ENCODE measurements at regions not wholly inside any gene's neighbourhood (a gene's known extent, or its start where the extent isn't known, plus 50 kb on each side); places are given as distances from the start of the nearest gene placed in this dataset.

- Histone ChIP-seq H3K4me3 (ENCODE audit: control insufficient read depth in 1 of 7, extremely low read depth in 1 of 7, insufficient read depth in 4 of 7, low read depth in 2 of 7, low read length in 6 of 7) (no peak overlapping the region), H3K27ac (ENCODE audit: insufficient read depth in 1 of 2, low read depth in 1 of 2, low read length in 2 of 2, poor library complexity in 1 of 2, severe bottlenecking in 2 of 2) (no peak overlapping the region), H3K36me3 (ENCODE audit: control insufficient read depth in 4 of 4, insufficient read depth in 4 of 4, low read length in 3 of 4) (no peaks in the 10 kb centered on the region), H3K4me1 (ENCODE audit: control extremely low read depth in 1 of 4, control insufficient read depth in 4 of 4, insufficient read depth in 4 of 4, low read length in 3 of 4) (no peaks in the 10 kb centered on the region), H3K27me3 (replicated peaks in 2 of 5; ENCODE audit: control insufficient read depth in 4 of 5, insufficient read depth in 5 of 5, low read length in 4 of 5) (no peaks in the 10 kb centered on the region), H3K9me3 (ENCODE audit: control extremely low read depth in 1 of 5, control insufficient read depth in 4 of 5, insufficient read depth in 2 of 5, low read depth in 1 of 5, low read length in 4 of 5) (no peaks in the 10 kb centered on the region)
- CTCF ChIA-PET, result no interaction called here
- no peak for DNase-seq
- POLR2A ChIA-PET, result no interaction called here
- 100% methylated on average over 2 of the region's 2 CpGs for WGBS (ENCODE audit: insufficient coverage)
These were observed 254.1 kb upstream of the ZFHX3 start for GRCh38 chr16:73301984-73302383.

GRCh38 chr16:73299346-73299745 is 251.4 kb upstream of the ZFHX3 start:
- no peak overlapping the region for H3K27ac ChIP-seq (ENCODE audit: insufficient read depth in 1 of 2, low read depth in 1 of 2, low read length in 2 of 2, poor library complexity in 1 of 2, severe bottlenecking in 2 of 2)
- H3K4me3 ChIP-seq (ENCODE audit: control insufficient read depth in 1 of 7, extremely low read depth in 1 of 7, insufficient read depth in 4 of 7, low read depth in 2 of 7, low read length in 6 of 7), result no peak overlapping the region
- no peaks in the 10 kb centered on the region for H3K4me1 ChIP-seq (ENCODE audit: control extremely low read depth in 1 of 4, control insufficient read depth in 4 of 4, insufficient read depth in 4 of 4, low read length in 3 of 4)
- CTCF ChIA-PET, result no interaction called here
- H3K36me3 ChIP-seq (ENCODE audit: control insufficient read depth in 4 of 4, insufficient read depth in 4 of 4, low read length in 3 of 4), result no peaks in the 10 kb centered on the region
- no peak for DNase-seq
- WGBS (ENCODE audit: insufficient coverage), result 91% methylated on average over 7 of the region's 7 CpGs
- no peaks in the 10 kb centered on the region for H3K27me3 ChIP-seq (replicated peaks in 2 of 5; ENCODE audit: control insufficient read depth in 4 of 5, insufficient read depth in 5 of 5, low read length in 4 of 5)
- H3K9me3 ChIP-seq (ENCODE audit: control extremely low read depth in 1 of 5, control insufficient read depth in 4 of 5, insufficient read depth in 2 of 5, low read depth in 1 of 5, low read length in 4 of 5), result no peaks in the 10 kb centered on the region
- POLR2A ChIA-PET, result no interaction called here

- POLR2A ChIA-PET, result no interaction called here
- Histone ChIP-seq H3K4me3 (ENCODE audit: control insufficient read depth in 1 of 7, extremely low read depth in 1 of 7, insufficient read depth in 4 of 7, low read depth in 2 of 7, low read length in 6 of 7) (no peak overlapping the region), H3K4me1 (ENCODE audit: control extremely low read depth in 1 of 4, control insufficient read depth in 4 of 4, insufficient read depth in 4 of 4, low read length in 3 of 4) (no peaks in the 10 kb centered on the region), H3K9me3 (ENCODE audit: control extremely low read depth in 1 of 5, control insufficient read depth in 4 of 5, insufficient read depth in 2 of 5, low read depth in 1 of 5, low read length in 4 of 5) (no peaks in the 10 kb centered on the region), H3K27ac (ENCODE audit: insufficient read depth in 1 of 2, low read depth in 1 of 2, low read length in 2 of 2, poor library complexity in 1 of 2, severe bottlenecking in 2 of 2) (no peak overlapping the region), H3K36me3 (ENCODE audit: control insufficient read depth in 4 of 4, insufficient read depth in 4 of 4, low read length in 3 of 4) (no peaks in the 10 kb centered on the region), H3K27me3 (replicated peaks in 2 of 5; ENCODE audit: control insufficient read depth in 4 of 5, insufficient read depth in 5 of 5, low read length in 4 of 5) (no peaks in the 10 kb centered on the region)
- WGBS (ENCODE audit: insufficient coverage), result no CpG with 5 or more reads among the region's 3 CpGs
- CTCF ChIA-PET, result interaction anchor here (1.5 kb wide), 1 partner anchor 23 kb away, joined by 3 read pairs; no protein-coding TSS in a partner anchor
- no peak for DNase-seq
These were observed 250.6 kb upstream of the ZFHX3 start for GRCh38 chr16:73298562-73298961.

DNA sequence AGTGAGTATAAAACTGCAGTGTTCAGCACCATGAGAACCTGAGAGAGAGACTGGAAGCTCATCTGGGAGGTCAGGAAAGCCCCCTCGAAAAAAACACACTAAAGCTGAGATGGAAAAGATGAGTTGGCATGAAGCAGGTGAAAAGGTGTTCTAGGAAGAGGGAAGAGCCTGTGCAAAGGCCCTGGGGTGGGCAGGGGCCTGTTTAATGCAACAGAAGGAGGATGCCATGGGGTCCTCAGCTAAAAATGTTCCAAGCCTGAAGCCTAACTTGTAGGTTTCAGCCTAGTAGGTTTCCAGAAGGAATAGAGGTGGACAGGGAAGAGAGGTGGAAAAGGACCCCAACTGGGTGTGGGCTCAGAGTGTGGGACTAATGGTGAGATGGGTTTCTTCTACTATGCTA is 242.3 kb upstream of the ZFHX3 start:
- H3K27me3 ChIP-seq (replicated peaks in 2 of 5; ENCODE audit: control insufficient read depth in 4 of 5, insufficient read depth in 5 of 5, low read length in 4 of 5), result peaks cover 0 to 9% (median 0%) of the 10 kb centered on the region in 5 experiments
- no peak for DNase-seq
- ChIA-PET CTCF (no interaction called here), POLR2A (no interaction called here)
- H3K4me3 ChIP-seq (ENCODE audit: control insufficient read depth in 1 of 7, extremely low read depth in 1 of 7, insufficient read depth in 4 of 7, low read depth in 2 of 7, low read length in 6 of 7), result no peak overlapping the region
- H3K36me3 ChIP-seq (ENCODE audit: control insufficient read depth in 4 of 4, insufficient read depth in 4 of 4, low read length in 3 of 4), result no peaks in the 10 kb centered on the region
- peaks cover 0 to 1% (median 0%) of the 10 kb centered on the region in 5 experiments for H3K9me3 ChIP-seq (ENCODE audit: control extremely low read depth in 1 of 5, control insufficient read depth in 4 of 5, insufficient read depth in 2 of 5, low read depth in 1 of 5, low read length in 4 of 5)
- no peak overlapping the region for H3K27ac ChIP-seq (ENCODE audit: insufficient read depth in 1 of 2, low read depth in 1 of 2, low read length in 2 of 2, poor library complexity in 1 of 2, severe bottlenecking in 2 of 2)
- 87% methylated on average over 1 of the region's 1 CpG for WGBS (ENCODE audit: insufficient coverage)
- H3K4me1 ChIP-seq (ENCODE audit: control extremely low read depth in 1 of 4, control insufficient read depth in 4 of 4, insufficient read depth in 4 of 4, low read length in 3 of 4), result no peaks in the 10 kb centered on the region

- WGBS (ENCODE audit: insufficient coverage), result 34% methylated on average over 3 of the region's 4 CpGs
These were observed 241.3 kb upstream of the ZFHX3 start for GRCh38 chr16:73289232-73289631.

DNA sequence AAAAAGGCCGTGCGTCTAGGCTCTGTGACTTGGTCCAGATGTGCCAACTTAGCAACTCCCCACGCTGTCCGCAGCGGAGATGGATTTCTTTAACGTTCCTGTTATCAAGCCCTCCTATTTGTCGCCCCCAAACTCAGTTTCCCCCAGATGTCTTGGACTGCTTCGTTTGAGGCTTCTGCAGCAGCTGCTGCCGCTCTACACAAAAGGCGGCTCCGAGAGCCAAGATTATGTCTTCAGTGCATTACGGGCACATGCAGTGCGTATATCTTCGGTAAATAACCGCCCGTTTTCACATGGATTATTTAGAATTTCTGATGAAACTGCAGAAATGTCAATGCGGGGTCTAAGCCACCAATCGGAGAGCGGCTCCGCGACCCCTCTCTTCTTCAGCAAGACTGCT is 240.6 kb upstream of the ZFHX3 start:
- ChIA-PET POLR2A (no interaction called here), CTCF (no interaction called here)
- DNase-seq, result no peak

More at GRCh38 chr16:73289232-73289631, 241.3 kb upstream of the ZFHX3 start:
- ChIA-PET CTCF (no interaction called here), POLR2A (no interaction called here)
- no peak overlapping the region for H3K4me3 ChIP-seq (ENCODE audit: control insufficient read depth in 1 of 7, extremely low read depth in 1 of 7, insufficient read depth in 4 of 7, low read depth in 2 of 7, low read length in 6 of 7)
- peaks cover 0 to 9% (median 0%) of the 10 kb centered on the region in 5 experiments for H3K27me3 ChIP-seq (replicated peaks in 2 of 5; ENCODE audit: control insufficient read depth in 4 of 5, insufficient read depth in 5 of 5, low read length in 4 of 5)
- no peak overlapping the region for H3K27ac ChIP-seq (ENCODE audit: insufficient read depth in 1 of 2, low read depth in 1 of 2, low read length in 2 of 2, poor library complexity in 1 of 2, severe bottlenecking in 2 of 2)
- DNase-seq, result peak in 2 of 3 donors; percentile 3 to 17
- H3K9me3 ChIP-seq (ENCODE audit: control extremely low read depth in 1 of 5, control insufficient read depth in 4 of 5, insufficient read depth in 2 of 5, low read depth in 1 of 5, low read length in 4 of 5), result peaks cover 0 to 1% (median 0%) of the 10 kb centered on the region in 5 experiments
- H3K4me1 ChIP-seq (ENCODE audit: control extremely low read depth in 1 of 4, control insufficient read depth in 4 of 4, insufficient read depth in 4 of 4, low read length in 3 of 4), result no peaks in the 10 kb centered on the region
- no peaks in the 10 kb centered on the region for H3K36me3 ChIP-seq (ENCODE audit: control insufficient read depth in 4 of 4, insufficient read depth in 4 of 4, low read length in 3 of 4)

DNA sequence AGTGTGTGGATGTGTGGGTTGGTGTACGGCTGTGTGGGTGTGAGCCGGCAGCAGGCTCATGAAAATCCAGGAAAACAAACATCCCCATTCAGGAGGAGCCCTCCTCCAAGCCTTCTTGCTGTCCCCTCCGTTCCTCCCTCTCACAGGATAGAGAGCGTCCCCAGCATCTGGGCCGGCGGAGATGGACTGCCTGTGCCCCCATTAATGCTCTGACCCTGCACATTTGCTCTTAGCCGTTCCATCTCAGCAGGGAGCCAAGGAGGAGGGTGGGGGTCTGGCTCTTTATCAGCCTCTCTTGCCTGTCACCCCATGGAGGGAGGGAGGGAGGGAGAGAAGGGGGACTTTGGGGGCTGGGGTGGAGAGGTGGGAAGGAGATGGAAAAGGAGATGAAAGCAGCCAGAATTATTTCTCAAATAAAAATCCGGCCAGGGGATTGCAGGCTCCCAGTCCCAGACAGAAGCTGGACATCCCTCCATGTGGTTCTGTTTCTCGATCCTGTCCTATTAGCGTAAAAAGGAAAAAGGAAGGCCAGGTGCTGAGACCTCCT is 240.0 kb upstream of the ZFHX3 start:
- POLR2A ChIA-PET, result no interaction called here
- 89% methylated on average over 7 of the region's 10 CpGs for WGBS (ENCODE audit: insufficient coverage)

More for the DNA sequence above, 240.6 kb upstream of the ZFHX3 start:
- Histone ChIP-seq H3K27ac (ENCODE audit: insufficient read depth in 1 of 2, low read depth in 1 of 2, low read length in 2 of 2, poor library complexity in 1 of 2, severe bottlenecking in 2 of 2) (no peak overlapping the region), H3K36me3 (ENCODE audit: control insufficient read depth in 4 of 4, insufficient read depth in 4 of 4, low read length in 3 of 4) (no peaks in the 10 kb centered on the region), H3K9me3 (ENCODE audit: control extremely low read depth in 1 of 5, control insufficient read depth in 4 of 5, insufficient read depth in 2 of 5, low read depth in 1 of 5, low read length in 4 of 5) (peaks cover 0 to 1% (median 0%) of the 10 kb centered on the region in 5 experiments), H3K27me3 (replicated peaks in 2 of 5; ENCODE audit: control insufficient read depth in 4 of 5, insufficient read depth in 5 of 5, low read length in 4 of 5) (peaks cover 0 to 9% (median 0%) of the 10 kb centered on the region in 5 experiments), H3K4me1 (ENCODE audit: control extremely low read depth in 1 of 4, control insufficient read depth in 4 of 4, insufficient read depth in 4 of 4, low read length in 3 of 4) (no peaks in the 10 kb centered on the region), H3K4me3 (ENCODE audit: control insufficient read depth in 1 of 7, extremely low read depth in 1 of 7, insufficient read depth in 4 of 7, low read depth in 2 of 7, low read length in 6 of 7) (no peak overlapping the region)
- 97% methylated on average over 19 of the region's 21 CpGs for whole genome bisulfite sequencing (ENCODE audit: insufficient coverage)

More for the DNA sequence above, 240.0 kb upstream of the ZFHX3 start:
- no peaks in the 10 kb centered on the region for H3K36me3 ChIP-seq (ENCODE audit: control insufficient read depth in 4 of 4, insufficient read depth in 4 of 4, low read length in 3 of 4)
- H3K4me3 ChIP-seq (ENCODE audit: control insufficient read depth in 1 of 7, extremely low read depth in 1 of 7, insufficient read depth in 4 of 7, low read depth in 2 of 7, low read length in 6 of 7), result no peak overlapping the region
- no peak overlapping the region for H3K27ac ChIP-seq (ENCODE audit: insufficient read depth in 1 of 2, low read depth in 1 of 2, low read length in 2 of 2, poor library complexity in 1 of 2, severe bottlenecking in 2 of 2)
- CTCF ChIA-PET, result no interaction called here
- H3K9me3 ChIP-seq (ENCODE audit: control extremely low read depth in 1 of 5, control insufficient read depth in 4 of 5, insufficient read depth in 2 of 5, low read depth in 1 of 5, low read length in 4 of 5), result peaks cover 0 to 1% (median 0%) of the 10 kb centered on the region in 5 experiments
- DNase-seq, result no peak
- no peaks in the 10 kb centered on the region for H3K4me1 ChIP-seq (ENCODE audit: control extremely low read depth in 1 of 4, control insufficient read depth in 4 of 4, insufficient read depth in 4 of 4, low read length in 3 of 4)
- H3K27me3 ChIP-seq (replicated peaks in 2 of 5; ENCODE audit: control insufficient read depth in 4 of 5, insufficient read depth in 5 of 5, low read length in 4 of 5), result peaks cover 0 to 9% (median 0%) of the 10 kb centered on the region in 5 experiments

All from common myeloid progenitor, CD34-positive (primary cell).